ENCODE measurements at regions not wholly inside any gene's neighbourhood (a gene's known extent, or its start where the extent isn't known, plus 50 kb on each side); places are given as distances from the start of the nearest gene placed in this dataset.

DNA sequence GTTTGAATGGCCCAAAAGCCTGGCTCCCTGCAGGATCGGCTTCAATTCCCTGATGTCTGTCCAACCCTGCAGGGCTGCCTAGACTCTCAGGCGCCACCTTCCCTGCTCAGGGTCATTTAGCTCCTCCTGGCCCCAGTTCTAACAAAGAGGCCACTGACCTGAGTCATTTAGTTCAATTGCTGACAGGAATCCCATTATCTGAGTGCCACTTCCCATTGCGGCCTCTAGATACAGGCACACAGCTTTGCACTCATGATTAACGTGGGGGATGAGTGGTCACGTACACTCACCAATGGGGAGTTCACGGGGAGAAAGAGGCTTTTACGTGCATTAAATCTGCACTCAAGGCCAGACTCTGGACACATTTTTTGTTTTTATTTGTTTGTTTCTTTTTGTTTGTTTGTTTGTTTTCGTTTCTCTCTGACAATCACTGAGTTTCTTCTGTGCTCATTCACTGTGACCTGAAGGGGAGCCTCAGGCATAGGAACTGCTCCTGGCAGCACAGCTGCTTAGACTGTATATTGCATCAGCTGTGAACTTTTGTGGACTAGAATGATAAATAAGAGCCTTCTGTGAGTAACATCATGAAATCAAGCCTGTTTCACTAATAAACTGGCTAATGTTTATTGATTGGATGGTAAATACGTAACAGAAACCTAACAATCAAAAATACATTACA is 118.9 kb upstream of the CTNNA2 start:
- Mint-ChIP-seq H3K27ac (no peak overlapping the region), H3K4me3 (no peak overlapping the region), H3K36me3 (ENCODE audit: low read depth) (no peaks in the 10 kb centered on the region)

DNA sequence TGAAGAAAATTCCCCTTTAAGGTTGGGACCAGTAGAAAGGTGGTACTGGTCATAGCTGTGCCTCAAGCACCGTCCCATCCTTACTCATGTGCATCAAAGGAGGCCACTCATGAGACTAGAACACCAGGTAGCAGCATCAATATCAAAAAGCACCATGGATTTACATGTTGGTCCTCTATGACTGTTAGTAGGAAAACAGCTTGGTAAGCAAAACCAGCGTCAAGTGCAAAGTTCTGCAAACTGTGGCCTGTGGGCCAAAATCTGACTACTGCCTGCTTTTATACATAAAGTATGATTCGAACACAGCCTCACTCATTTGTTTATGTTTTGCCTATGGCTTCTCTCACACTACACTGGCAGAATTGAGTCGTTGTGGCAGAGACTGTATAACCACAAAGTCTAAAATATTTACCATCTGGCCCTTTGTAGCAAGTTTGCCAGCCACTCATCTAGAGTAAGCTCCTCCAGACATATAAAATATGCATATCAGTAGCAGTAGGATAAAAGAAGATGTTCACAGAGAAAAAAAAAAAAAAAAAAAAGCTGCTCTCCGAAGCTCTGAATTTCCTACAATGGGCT is 119.7 kb upstream of the CTNNA2 start:
- Mint-ChIP-seq H3K4me3 (no peak overlapping the region), H3K27ac (no peak overlapping the region), H3K36me3 (ENCODE audit: low read depth) (no peaks in the 10 kb centered on the region), H3K27me3 (ENCODE audit: insufficient read depth) (no peaks in the 10 kb centered on the region), H3K4me1 (ENCODE audit: low read depth) (no peaks in the 10 kb centered on the region), H3K9me3 (peaks cover 42% of the 10 kb centered on the region)
- TF ChIP-seq CTCF (IDR thresholded peaks at IDR 0.05), result no peak
- no peak for DNase-seq

More for the DNA sequence above, 118.9 kb upstream of the CTNNA2 start:
- DNase-seq, result no peak
- no peaks in the 10 kb centered on the region for H3K27me3 Mint-ChIP-seq (ENCODE audit: insufficient read depth)
- H3K4me1 Mint-ChIP-seq (ENCODE audit: low read depth), result no peaks in the 10 kb centered on the region
- peaks cover 41% of the 10 kb centered on the region for H3K9me3 Mint-ChIP-seq
- no peak for TF ChIP-seq CTCF (IDR thresholded peaks at IDR 0.05)

- H3K36me3 Mint-ChIP-seq (ENCODE audit: low read depth), result no peaks in the 10 kb centered on the region
- H3K27me3 Mint-ChIP-seq (ENCODE audit: insufficient read depth), result no peaks in the 10 kb centered on the region
- H3K9me3 Mint-ChIP-seq, result peaks cover 70% of the 10 kb centered on the region
- no peaks in the 10 kb centered on the region for H3K4me1 Mint-ChIP-seq (ENCODE audit: low read depth)
- TF ChIP-seq CTCF (IDR thresholded peaks at IDR 0.05), result no peak
- no peak overlapping the region for H3K27ac Mint-ChIP-seq
- DNase-seq, result no peak
- H3K4me3 Mint-ChIP-seq, result no peak overlapping the region
Observed at GRCh38 chr2:79389481-79389880, 123.4 kb upstream of the CTNNA2 start.

GRCh38 chr2:79388024-79388423 is 124.8 kb upstream of the CTNNA2 start:
- no peak overlapping the region for H3K27ac Mint-ChIP-seq
- peaks cover 64% of the 10 kb centered on the region for H3K9me3 Mint-ChIP-seq
- TF ChIP-seq CTCF (IDR thresholded peaks at IDR 0.05), result no peak
- H3K27me3 Mint-ChIP-seq (ENCODE audit: insufficient read depth), result no peaks in the 10 kb centered on the region; the same call in 1 of the 2 replicates
- no peaks in the 10 kb centered on the region for H3K4me1 Mint-ChIP-seq (ENCODE audit: low read depth)
- H3K36me3 Mint-ChIP-seq (ENCODE audit: low read depth), result no peaks in the 10 kb centered on the region
- H3K4me3 Mint-ChIP-seq, result no peak overlapping the region
- DNase-seq, result no peak

GRCh38 chr2:79387431-79387830 is 125.4 kb upstream of the CTNNA2 start:
- no peaks in the 10 kb centered on the region for H3K36me3 Mint-ChIP-seq (ENCODE audit: low read depth)
- H3K4me3 Mint-ChIP-seq, result no peak overlapping the region
- no peaks in the 10 kb centered on the region for H3K4me1 Mint-ChIP-seq (ENCODE audit: low read depth)
- no peak for TF ChIP-seq CTCF (IDR thresholded peaks at IDR 0.05)
- no peak overlapping the region for H3K27ac Mint-ChIP-seq
- DNase-seq, result no peak
- no peaks in the 10 kb centered on the region; the same call in 1 of the 2 replicates for H3K27me3 Mint-ChIP-seq (ENCODE audit: insufficient read depth)
- peaks cover 66% of the 10 kb centered on the region for H3K9me3 Mint-ChIP-seq

All from HFFc6 (cell line).